PFSK-1 (cell line): ENCODE measurements at regions not wholly inside any gene's neighbourhood (a gene's known extent, or its start where the extent isn't known, plus 50 kb on each side); places are given as distances from the start of the nearest gene placed in this dataset.

Experiments
- FOXP2 ChIP-seq: optimal IDR thresholded peaks from 2 replicates; pipeline ENCODE3; 2011; ENCODE audit warnings: borderline replicate concordance, control low read depth, inconsistent platforms; ENCODE audit not compliant: insufficient read depth; ENCODE audit errors: extremely low read length, extremely low read depth
- POLR2AphosphoS5 ChIP-seq: IDR thresholded peaks from 2 replicates; pipeline ENCODE4 v1.6.1; 2012; ENCODE audit warnings: low read depth, mild to moderate bottlenecking, control low read depth, low read length, moderate library complexity
- REST ChIP-seq, 2 experiments: IDR thresholded peaks; 2 replicates each; pipeline versions ENCODE4 v1.6.1 to v1.8.0; 2011 to 2012; ENCODE audit warnings: low read depth in 2 of 2, low read length in 2 of 2, control low read depth in 1 of 2, inconsistent platforms in 1 of 2, mild to moderate bottlenecking in 1 of 2, moderate library complexity in 1 of 2; ENCODE audit not compliant: insufficient read depth in 1 of 2
- SIN3A ChIP-seq: IDR thresholded peaks from 2 replicates; pipeline ENCODE4 v1.6.1; 2012; ENCODE audit warnings: mild to moderate bottlenecking, low read length, moderate library complexity, borderline replicate concordance; ENCODE audit not compliant: insufficient read depth
- TAF1 ChIP-seq: IDR thresholded peaks from 2 replicates; pipeline ENCODE4 v1.6.1; 2012; ENCODE audit warnings: low read length, control low read depth, borderline replicate concordance; ENCODE audit not compliant: insufficient read depth

GRCh38 chr15:38789566-38789965 lies 225.0 kb upstream of the RASGRP1 start:
- TF ChIP-seq REST (IDR thresholded peaks at IDR 0.05; ENCODE audit: insufficient read depth in 1 of 2, low read depth in 2 of 2, low read length in 2 of 2) (no peak), FOXP2 (no peak), SIN3A (no peak), POLR2AphosphoS5 (no peak), TAF1 (no peak)

- TF ChIP-seq POLR2AphosphoS5 = no peak
- no peak for TF ChIP-seq FOXP2
- TF ChIP-seq TAF1 = no peak
- no peak for TF ChIP-seq SIN3A
Observed at GRCh38 chr15:38793206-38793810, 228.7 kb upstream of the RASGRP1 start.

- TF ChIP-seq SIN3A = no peak
- TF ChIP-seq POLR2AphosphoS5 = no peak
- TF ChIP-seq REST (IDR thresholded peaks at IDR 0.05; ENCODE audit: insufficient read depth in 1 of 2, low read depth in 2 of 2, low read length in 2 of 2) = no peak
- TF ChIP-seq FOXP2 = no peak
- no peak for TF ChIP-seq TAF1
Observed at GRCh38 chr15:38795471-38796245, 231.0 kb upstream of the RASGRP1 start.

- no peak for TF ChIP-seq TAF1
- TF ChIP-seq POLR2AphosphoS5 = no peak
- TF ChIP-seq REST (IDR thresholded peaks at IDR 0.05; ENCODE audit: insufficient read depth in 1 of 2, low read depth in 2 of 2, low read length in 2 of 2) = no peak
- no peak for TF ChIP-seq FOXP2
- no peak for TF ChIP-seq SIN3A
Observed at GRCh38 chr15:38796589-38796988, 232.0 kb upstream of the RASGRP1 start.

- TF ChIP-seq TAF1 = no peak
- TF ChIP-seq REST (IDR thresholded peaks at IDR 0.05; ENCODE audit: insufficient read depth in 1 of 2, low read depth in 2 of 2, low read length in 2 of 2) = no peak
- TF ChIP-seq FOXP2 = no peak
Observed at GRCh38 chr15:38809621-38810020, 245.0 kb upstream of the RASGRP1 start.
